Stimulated activated CD8-positive, alpha-beta memory T cell treated with anti-CD3 and anti-CD28 coated beads, Interleukin-15, amount 100 ng/mL, for 4 hours (primary cell): ENCODE measurements at regions not wholly inside any gene's neighbourhood (a gene's known extent, or its start where the extent isn't known, plus 50 kb on each side); places are given as distances from the start of the nearest gene placed in this dataset.
"Not testable (repeated sequence)": the region's sequence is repeated elsewhere in the genome, so short reads cannot be mapped to it uniquely, and the experiment has no call there.

Experiments used
- DNase-seq, 2 donors: peaks; one replicate each; pipeline ENCODE4 v3.0.0-alpha.2; 2020; ENCODE audit warnings: low read depth in 2 of 2

GRCh38 chr1:199515261-199515660 is 512.2 kb upstream of the NR5A2 start:
- DNase-seq: no peak

- no peak for DNase-seq
These were observed 505.2 kb upstream of the NR5A2 start for GRCh38 chr1:199522338-199522737.

GRCh38 chr1:199522936-199523335 is 504.6 kb upstream of the NR5A2 start:
- DNase-seq: no peak

GRCh38 chr1:199529324-199529723 is 498.2 kb upstream of the NR5A2 start:
- DNase-seq: no peak

- DNase-seq: not testable (repeated sequence)
These were observed 494.1 kb upstream of the NR5A2 start for GRCh38 chr1:199533361-199533760.

GRCh38 chr1:199545780-199546179 is 481.7 kb upstream of the NR5A2 start:
- no peak for DNase-seq

GRCh38 chr1:199546323-199546722 is 481.2 kb upstream of the NR5A2 start:
- no peak for DNase-seq

- no peak for DNase-seq
These were observed 478.1 kb upstream of the NR5A2 start for GRCh38 chr1:199549421-199549820.

GRCh38 chr1:199550199-199551065 is 477.1 kb upstream of the NR5A2 start:
- DNase-seq: no peak

GRCh38 chr1:199551967-199552565 is 475.4 kb upstream of the NR5A2 start:
- no peak for DNase-seq

- no peak for DNase-seq
These were observed 474.4 kb upstream of the NR5A2 start for GRCh38 chr1:199553104-199553503.

- DNase-seq: no peak
These were observed 466.2 kb upstream of the NR5A2 start for GRCh38 chr1:199561334-199561733.

GRCh38 chr1:199573047-199573446 is 454.5 kb upstream of the NR5A2 start:
- no peak for DNase-seq

GRCh38 chr1:199574950-199575349 is 452.6 kb upstream of the NR5A2 start:
- no peak for DNase-seq

- DNase-seq: no peak
These were observed 447.2 kb upstream of the NR5A2 start for GRCh38 chr1:199580300-199580699.

GRCh38 chr1:199585392-199585791 is 442.1 kb upstream of the NR5A2 start:
- DNase-seq: no peak

GRCh38 chr1:199590708-199591107 is 436.8 kb upstream of the NR5A2 start:
- DNase-seq: no peak

- DNase-seq: no peak
These were observed 436.0 kb upstream of the NR5A2 start for GRCh38 chr1:199591468-199591867.

- DNase-seq: no peak
These were observed 434.0 kb upstream of the NR5A2 start for GRCh38 chr1:199593475-199593874.

GRCh38 chr1:199596448-199596847 is 431.1 kb upstream of the NR5A2 start:
- DNase-seq: not testable (repeated sequence)

- DNase-seq: no peak
These were observed 430.4 kb upstream of the NR5A2 start for GRCh38 chr1:199597152-199597551.

- no peak for DNase-seq
These were observed 419.1 kb upstream of the NR5A2 start for GRCh38 chr1:199608414-199608813.
